22Rv1 (cell line): ENCODE measurements at regions not wholly inside any gene's neighbourhood (a gene's known extent, or its start where the extent isn't known, plus 50 kb on each side); places are given as distances from the start of the nearest gene placed in this dataset.
"Not testable (repeated sequence)": the region's sequence is repeated elsewhere in the genome, so short reads cannot be mapped to it uniquely, and the experiment has no call there.

ENCODE experiments used
- H3K27ac ChIP-seq: fragments of 450-650 bp; 2 replicates; pipeline ENCODE4 v1.5.1; 2017
- CTCF ChIP-seq: fragments of 450-650 bp; IDR thresholded peaks from 2 replicates; pipeline ENCODE4 v1.5.1; 2017; ENCODE audit warnings: mild to moderate bottlenecking
- ZFX ChIP-seq: fragments of 450-650 bp; IDR thresholded peaks from 2 replicates; pipeline ENCODE4 v1.6.1; 2017; ENCODE audit warnings: antibody characterized with exemption, borderline replicate concordance

GRCh38 chr2:145751629-145752028 lies 1231.7 kb upstream of the ZEB2 start:
- TF ChIP-seq ZFX = no peak
- TF ChIP-seq CTCF = no peak
- no peak overlapping the region for H3K27ac ChIP-seq

GRCh38 chr2:145751155-145751554 lies 1231.2 kb upstream of the ZEB2 start:
- no peak overlapping the region for H3K27ac ChIP-seq
- no peak for TF ChIP-seq CTCF
- no peak for TF ChIP-seq ZFX

GRCh38 chr2:145750612-145751011 lies 1230.7 kb upstream of the ZEB2 start:
- no peak overlapping the region for H3K27ac ChIP-seq
- no peak for TF ChIP-seq ZFX

GRCh38 chr2:145750144-145750543 lies 1230.2 kb upstream of the ZEB2 start:
- no peak for TF ChIP-seq CTCF
- no peak for TF ChIP-seq ZFX
- H3K27ac ChIP-seq = no peak overlapping the region

GRCh38 chr2:145749556-145749955 lies 1229.6 kb upstream of the ZEB2 start:
- no peak overlapping the region for H3K27ac ChIP-seq
- TF ChIP-seq CTCF = no peak
- no peak for TF ChIP-seq ZFX

- no peak for TF ChIP-seq ZFX
- TF ChIP-seq CTCF = no peak
- H3K27ac ChIP-seq = no peak overlapping the region
Measured at GRCh38 chr2:145748927-145749326, 1229.0 kb upstream of the ZEB2 start.

GRCh38 chr2:145747715-145748114 lies 1227.8 kb upstream of the ZEB2 start:
- TF ChIP-seq ZFX = no peak
- no peak for TF ChIP-seq CTCF
- no peak overlapping the region for H3K27ac ChIP-seq

GRCh38 chr2:145745387-145745721 lies 1225.4 kb upstream of the ZEB2 start:
- not testable (repeated sequence) for H3K27ac ChIP-seq
